ENCODE measurements at regions not wholly inside any gene's neighbourhood (a gene's known extent, or its start where the extent isn't known, plus 50 kb on each side); places are given as distances from the start of the nearest gene placed in this dataset.

DNA sequence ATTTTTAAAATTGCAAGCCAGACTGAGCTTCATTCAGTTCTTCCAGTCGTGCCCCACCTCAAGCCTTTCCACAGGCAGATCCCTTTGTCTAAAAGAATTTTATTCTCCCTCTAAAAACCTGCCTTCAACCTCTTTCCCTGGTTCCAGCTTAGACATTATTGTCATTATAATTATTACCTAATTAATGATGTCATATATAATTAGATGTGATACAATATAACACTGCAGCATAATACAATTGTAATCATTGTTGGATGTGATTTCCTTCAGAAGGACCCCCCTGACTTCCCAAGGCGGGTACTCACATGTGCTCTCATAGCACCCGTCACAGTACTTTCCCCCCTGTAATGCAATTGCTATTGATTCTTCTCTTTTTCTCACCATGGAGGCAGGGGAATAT, 88.6 kb downstream of the GPAM start:
- TF ChIP-seq, protein P1, sequence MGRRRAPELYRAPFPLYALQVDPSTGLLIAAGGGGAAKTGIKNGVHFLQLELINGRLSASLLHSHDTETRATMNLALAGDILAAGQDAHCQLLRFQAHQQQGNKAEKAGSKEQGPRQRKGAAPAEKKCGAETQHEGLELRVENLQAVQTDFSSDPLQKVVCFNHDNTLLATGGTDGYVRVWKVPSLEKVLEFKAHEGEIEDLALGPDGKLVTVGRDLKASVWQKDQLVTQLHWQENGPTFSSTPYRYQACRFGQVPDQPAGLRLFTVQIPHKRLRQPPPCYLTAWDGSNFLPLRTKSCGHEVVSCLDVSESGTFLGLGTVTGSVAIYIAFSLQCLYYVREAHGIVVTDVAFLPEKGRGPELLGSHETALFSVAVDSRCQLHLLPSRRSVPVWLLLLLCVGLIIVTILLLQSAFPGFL (CRISPR knock-in tag; IDR thresholded peaks at IDR 0.05; ENCODE audit: borderline replicate concordance) = no peak
- TF ChIP-seq FOXP1 (CRISPR knock-in tag; IDR thresholded peaks at IDR 0.05; ENCODE audit: borderline replicate concordance) (no peak), RELA (CRISPR knock-in tag; IDR thresholded peaks at IDR 0.05; ENCODE audit: borderline replicate concordance) (no peak), CREM (CRISPR knock-in tag; IDR thresholded peaks at IDR 0.05) (no peak), TCF7 (CRISPR knock-in tag; IDR thresholded peaks at IDR 0.05; ENCODE audit: low read depth) (no peak), NFE2L1 (CRISPR knock-in tag; IDR thresholded peaks at IDR 0.05) (no peak)
- TF ChIP-seq, protein P2, sequence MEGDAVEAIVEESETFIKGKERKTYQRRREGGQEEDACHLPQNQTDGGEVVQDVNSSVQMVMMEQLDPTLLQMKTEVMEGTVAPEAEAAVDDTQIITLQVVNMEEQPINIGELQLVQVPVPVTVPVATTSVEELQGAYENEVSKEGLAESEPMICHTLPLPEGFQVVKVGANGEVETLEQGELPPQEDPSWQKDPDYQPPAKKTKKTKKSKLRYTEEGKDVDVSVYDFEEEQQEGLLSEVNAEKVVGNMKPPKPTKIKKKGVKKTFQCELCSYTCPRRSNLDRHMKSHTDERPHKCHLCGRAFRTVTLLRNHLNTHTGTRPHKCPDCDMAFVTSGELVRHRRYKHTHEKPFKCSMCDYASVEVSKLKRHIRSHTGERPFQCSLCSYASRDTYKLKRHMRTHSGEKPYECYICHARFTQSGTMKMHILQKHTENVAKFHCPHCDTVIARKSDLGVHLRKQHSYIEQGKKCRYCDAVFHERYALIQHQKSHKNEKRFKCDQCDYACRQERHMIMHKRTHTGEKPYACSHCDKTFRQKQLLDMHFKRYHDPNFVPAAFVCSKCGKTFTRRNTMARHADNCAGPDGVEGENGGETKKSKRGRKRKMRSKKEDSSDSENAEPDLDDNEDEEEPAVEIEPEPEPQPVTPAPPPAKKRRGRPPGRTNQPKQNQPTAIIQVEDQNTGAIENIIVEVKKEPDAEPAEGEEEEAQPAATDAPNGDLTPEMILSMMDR (IDR thresholded peaks at IDR 0.05) = no peak
- TF ChIP-seq, protein P3, sequence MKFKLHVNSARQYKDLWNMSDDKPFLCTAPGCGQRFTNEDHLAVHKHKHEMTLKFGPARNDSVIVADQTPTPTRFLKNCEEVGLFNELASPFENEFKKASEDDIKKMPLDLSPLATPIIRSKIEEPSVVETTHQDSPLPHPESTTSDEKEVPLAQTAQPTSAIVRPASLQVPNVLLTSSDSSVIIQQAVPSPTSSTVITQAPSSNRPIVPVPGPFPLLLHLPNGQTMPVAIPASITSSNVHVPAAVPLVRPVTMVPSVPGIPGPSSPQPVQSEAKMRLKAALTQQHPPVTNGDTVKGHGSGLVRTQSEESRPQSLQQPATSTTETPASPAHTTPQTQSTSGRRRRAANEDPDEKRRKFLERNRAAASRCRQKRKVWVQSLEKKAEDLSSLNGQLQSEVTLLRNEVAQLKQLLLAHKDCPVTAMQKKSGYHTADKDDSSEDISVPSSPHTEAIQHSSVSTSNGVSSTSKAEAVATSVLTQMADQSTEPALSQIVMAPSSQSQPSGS (CRISPR knock-in tag; IDR thresholded peaks at IDR 0.05; ENCODE audit: borderline replicate concordance, low read depth) = no peak
- TF ChIP-seq, protein P4, sequence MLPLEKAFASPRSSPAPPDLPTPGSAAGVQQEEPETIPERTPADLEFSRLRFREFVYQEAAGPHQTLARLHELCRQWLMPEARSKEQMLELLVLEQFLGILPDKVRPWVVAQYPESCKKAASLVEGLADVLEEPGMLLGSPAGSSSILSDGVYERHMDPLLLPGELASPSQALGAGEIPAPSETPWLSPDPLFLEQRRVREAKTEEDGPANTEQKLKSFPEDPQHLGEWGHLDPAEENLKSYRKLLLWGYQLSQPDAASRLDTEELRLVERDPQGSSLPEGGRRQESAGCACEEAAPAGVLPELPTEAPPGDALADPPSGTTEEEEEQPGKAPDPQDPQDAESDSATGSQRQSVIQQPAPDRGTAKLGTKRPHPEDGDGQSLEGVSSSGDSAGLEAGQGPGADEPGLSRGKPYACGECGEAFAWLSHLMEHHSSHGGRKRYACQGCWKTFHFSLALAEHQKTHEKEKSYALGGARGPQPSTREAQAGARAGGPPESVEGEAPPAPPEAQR (CRISPR knock-in tag; IDR thresholded peaks at IDR 0.05) = no peak
- TF ChIP-seq, protein P5, sequence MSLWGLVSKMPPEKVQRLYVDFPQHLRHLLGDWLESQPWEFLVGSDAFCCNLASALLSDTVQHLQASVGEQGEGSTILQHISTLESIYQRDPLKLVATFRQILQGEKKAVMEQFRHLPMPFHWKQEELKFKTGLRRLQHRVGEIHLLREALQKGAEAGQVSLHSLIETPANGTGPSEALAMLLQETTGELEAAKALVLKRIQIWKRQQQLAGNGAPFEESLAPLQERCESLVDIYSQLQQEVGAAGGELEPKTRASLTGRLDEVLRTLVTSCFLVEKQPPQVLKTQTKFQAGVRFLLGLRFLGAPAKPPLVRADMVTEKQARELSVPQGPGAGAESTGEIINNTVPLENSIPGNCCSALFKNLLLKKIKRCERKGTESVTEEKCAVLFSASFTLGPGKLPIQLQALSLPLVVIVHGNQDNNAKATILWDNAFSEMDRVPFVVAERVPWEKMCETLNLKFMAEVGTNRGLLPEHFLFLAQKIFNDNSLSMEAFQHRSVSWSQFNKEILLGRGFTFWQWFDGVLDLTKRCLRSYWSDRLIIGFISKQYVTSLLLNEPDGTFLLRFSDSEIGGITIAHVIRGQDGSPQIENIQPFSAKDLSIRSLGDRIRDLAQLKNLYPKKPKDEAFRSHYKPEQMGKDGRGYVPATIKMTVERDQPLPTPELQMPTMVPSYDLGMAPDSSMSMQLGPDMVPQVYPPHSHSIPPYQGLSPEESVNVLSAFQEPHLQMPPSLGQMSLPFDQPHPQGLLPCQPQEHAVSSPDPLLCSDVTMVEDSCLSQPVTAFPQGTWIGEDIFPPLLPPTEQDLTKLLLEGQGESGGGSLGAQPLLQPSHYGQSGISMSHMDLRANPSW (CRISPR knock-in tag; conservative IDR thresholded peaks at IDR 0.05; ENCODE audit: low read depth) = no peak

Measured in WTC11 (cell line).